Mammary epithelial cell (primary cell): ENCODE measurements at regions not wholly inside any gene's neighbourhood (a gene's known extent, or its start where the extent isn't known, plus 50 kb on each side); places are given as distances from the start of the nearest gene placed in this dataset.

Source experiments
- EZH2 ChIP-seq: IDR thresholded peaks from 2 replicates; pipeline ENCODE4 v1.6.1; 2012; ENCODE audit warnings: low read length, inconsistent platforms, borderline replicate concordance
- TF ChIP-seq, protein P1 (sequence below), 2 donors: IDR thresholded peaks in 1 of 2; conservative IDR thresholded peaks in 1 of 2; 2 replicates each; pipeline ENCODE4 v1.5.1; 2011 to 2012; ENCODE audit warnings: inconsistent platforms in 2 of 2, low read length in 2 of 2, mild to moderate bottlenecking in 2 of 2, control low read depth in 1 of 2, low read depth in 1 of 2; ENCODE audit not compliant: insufficient read depth in 1 of 2; ENCODE audit errors: extremely low read depth in 1 of 2

DNA sequence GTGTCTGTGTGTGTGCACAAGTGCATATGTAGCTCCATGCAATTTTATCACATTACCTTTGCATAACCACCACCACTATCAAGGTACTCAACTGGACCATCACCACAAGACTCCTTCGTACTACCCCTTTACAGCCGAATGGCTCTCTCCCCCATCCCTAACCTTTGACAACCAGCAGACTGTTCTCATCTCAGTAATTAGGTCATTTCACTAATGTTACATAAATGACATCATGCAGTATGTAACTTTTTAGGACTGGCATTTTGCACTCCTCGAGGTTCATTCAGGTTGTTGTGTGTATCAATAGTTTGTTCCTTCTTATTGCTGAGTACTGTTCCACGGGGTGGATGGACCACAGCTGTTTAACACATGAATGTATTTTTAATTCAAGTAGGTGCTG, 121.8 kb upstream of the SLC6A11 start:
- TF ChIP-seq, protein P1, sequence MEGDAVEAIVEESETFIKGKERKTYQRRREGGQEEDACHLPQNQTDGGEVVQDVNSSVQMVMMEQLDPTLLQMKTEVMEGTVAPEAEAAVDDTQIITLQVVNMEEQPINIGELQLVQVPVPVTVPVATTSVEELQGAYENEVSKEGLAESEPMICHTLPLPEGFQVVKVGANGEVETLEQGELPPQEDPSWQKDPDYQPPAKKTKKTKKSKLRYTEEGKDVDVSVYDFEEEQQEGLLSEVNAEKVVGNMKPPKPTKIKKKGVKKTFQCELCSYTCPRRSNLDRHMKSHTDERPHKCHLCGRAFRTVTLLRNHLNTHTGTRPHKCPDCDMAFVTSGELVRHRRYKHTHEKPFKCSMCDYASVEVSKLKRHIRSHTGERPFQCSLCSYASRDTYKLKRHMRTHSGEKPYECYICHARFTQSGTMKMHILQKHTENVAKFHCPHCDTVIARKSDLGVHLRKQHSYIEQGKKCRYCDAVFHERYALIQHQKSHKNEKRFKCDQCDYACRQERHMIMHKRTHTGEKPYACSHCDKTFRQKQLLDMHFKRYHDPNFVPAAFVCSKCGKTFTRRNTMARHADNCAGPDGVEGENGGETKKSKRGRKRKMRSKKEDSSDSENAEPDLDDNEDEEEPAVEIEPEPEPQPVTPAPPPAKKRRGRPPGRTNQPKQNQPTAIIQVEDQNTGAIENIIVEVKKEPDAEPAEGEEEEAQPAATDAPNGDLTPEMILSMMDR (conservative IDR thresholded peaks at IDR 0.05 in 1 of 2, IDR thresholded peaks at IDR 0.05 in 1 of 2; ENCODE audit: extremely low read depth in 1 of 2, insufficient read depth in 1 of 2, low read depth in 1 of 2, low read length in 2 of 2): no peak
- no peak for TF ChIP-seq EZH2
